VCaP (cell line): ENCODE measurements at regions not wholly inside any gene's neighbourhood (a gene's known extent, or its start where the extent isn't known, plus 50 kb on each side); places are given as distances from the start of the nearest gene placed in this dataset.

ENCODE experiments used
- H3K27ac ChIP-seq: fragments of 450-650 bp; 2 replicates; pipeline ENCODE4 v1.5.1; 2017
- CTCF ChIP-seq: fragments of 450-650 bp; conservative IDR thresholded peaks from 2 replicates; pipeline ENCODE4 v1.5.1; 2017; ENCODE audit warnings: mild to moderate bottlenecking, moderate library complexity

GRCh38 chr5:117652958-117653280, 1078.3 kb upstream of the SEMA6A start:
- H3K27ac ChIP-seq, result no peak overlapping the region
- TF ChIP-seq CTCF, result no peak

DNA sequence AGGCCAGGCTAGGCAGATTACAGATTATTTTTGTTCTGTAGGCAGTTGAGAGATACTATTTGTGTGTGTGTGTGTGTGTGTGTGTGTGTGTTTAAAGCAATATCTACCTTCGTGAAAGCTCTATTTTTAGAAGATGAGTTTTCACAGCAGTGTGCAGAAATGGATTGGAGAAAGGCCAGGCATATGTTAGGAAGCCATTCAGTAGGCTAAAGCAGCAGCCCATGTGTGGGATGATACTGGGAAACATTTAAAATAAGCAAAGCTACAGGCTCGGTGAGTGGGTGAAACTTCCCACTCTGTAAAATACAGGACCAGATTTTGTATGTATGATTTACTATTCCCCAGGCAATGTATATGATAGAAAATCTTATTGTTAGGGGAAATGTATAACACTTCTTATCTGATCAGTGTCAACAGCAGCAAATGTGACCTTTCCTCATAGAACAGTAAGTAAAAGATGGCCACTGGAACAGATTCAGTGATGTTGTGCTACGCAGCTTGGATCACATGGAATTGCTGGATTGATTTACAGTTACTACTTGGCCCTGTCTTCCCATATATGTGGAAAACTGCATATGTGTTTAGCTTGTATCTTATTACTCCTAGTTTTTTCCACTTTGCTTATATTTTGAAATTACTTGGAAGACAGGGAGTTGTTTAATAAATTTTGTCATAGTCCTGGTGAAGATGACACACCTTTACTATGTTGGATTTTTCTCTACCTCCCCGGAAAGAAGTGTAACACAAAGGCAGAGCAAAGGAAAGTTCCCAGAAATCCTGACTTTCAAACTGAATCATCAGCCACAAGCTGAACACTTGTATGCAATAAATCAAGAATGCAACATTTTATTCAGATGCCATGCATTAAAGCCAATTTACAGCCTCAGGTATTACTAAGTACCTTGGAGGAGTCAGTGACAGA, 1077.7 kb upstream of the SEMA6A start:
- no peak for TF ChIP-seq CTCF
- no peak overlapping the region for H3K27ac ChIP-seq

GRCh38 chr5:117649821-117650220, 1075.2 kb upstream of the SEMA6A start:
- no peak overlapping the region for H3K27ac ChIP-seq
- TF ChIP-seq CTCF, result no peak

- TF ChIP-seq CTCF, result no peak
- no peak overlapping the region for H3K27ac ChIP-seq
These were observed 1070.8 kb upstream of the SEMA6A start for GRCh38 chr5:117645400-117645799.

GRCh38 chr5:117638581-117638980, 1064.0 kb upstream of the SEMA6A start:
- TF ChIP-seq CTCF, result no peak

DNA sequence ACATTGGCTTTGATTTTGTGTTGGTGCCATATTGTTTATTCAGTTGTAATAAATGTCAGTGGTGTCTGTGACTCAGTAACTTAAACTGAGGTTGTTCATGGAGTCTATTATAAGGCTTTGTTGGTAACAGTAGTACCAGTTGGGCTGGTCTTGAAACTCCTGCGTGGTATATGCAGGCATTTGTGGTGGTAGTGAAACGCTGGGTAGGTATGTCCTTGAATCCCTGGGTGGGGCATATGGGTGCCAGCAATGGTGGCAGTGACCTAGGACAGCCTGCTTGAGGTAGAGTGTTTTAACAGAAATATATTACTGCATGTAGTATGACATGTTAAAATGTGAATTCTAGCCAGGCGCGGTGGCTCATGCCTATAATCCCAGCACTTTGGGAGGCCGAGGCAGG, 1058.5 kb upstream of the SEMA6A start:
- no peak overlapping the region for H3K27ac ChIP-seq
- TF ChIP-seq CTCF, result no peak

More at GRCh38 chr5:117638581-117638980, 1064.0 kb upstream of the SEMA6A start:
- no peak overlapping the region for H3K27ac ChIP-seq

- no peak for TF ChIP-seq CTCF
These were observed 1049.6 kb upstream of the SEMA6A start for GRCh38 chr5:117624201-117624600.

More at GRCh38 chr5:117624201-117624600, 1049.6 kb upstream of the SEMA6A start:
- no peak overlapping the region for H3K27ac ChIP-seq
